ENCODE measurements at regions not wholly inside any gene's neighbourhood (a gene's known extent, or its start where the extent isn't known, plus 50 kb on each side); places are given as distances from the start of the nearest gene placed in this dataset.

DNA sequence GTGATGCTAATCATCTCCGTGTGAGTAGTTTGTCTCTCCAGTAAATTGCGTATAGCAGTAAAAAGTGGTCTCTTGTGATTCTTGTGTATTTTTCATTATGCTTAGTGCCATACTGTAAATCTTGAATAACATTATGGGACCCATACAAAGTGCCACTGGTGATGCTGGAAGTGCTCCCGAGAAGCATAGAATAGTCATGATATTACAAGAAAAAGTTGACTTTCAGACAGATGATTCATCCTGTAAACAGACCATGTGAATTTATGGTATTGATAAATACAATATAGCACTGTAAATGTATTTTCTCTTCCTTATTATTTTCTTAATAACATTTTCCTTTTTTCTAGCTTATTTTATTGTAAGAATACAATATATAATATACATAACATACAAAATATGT lies 74.6 kb upstream of the CDK6 start:
- no peak for TF ChIP-seq POLR2A (IDR thresholded peaks at IDR 0.05; ENCODE audit: control extremely low read depth in 1 of 2, low read depth in 2 of 2, low read length in 2 of 2)
- no peak for TF ChIP-seq JUN (IDR thresholded peaks at IDR 0.05; ENCODE audit: low read depth, low read length)
- no peak for TF ChIP-seq GABPA (IDR thresholded peaks at IDR 0.05; ENCODE audit: borderline replicate concordance, insufficient read depth, low read length)
- TF ChIP-seq, protein P1, sequence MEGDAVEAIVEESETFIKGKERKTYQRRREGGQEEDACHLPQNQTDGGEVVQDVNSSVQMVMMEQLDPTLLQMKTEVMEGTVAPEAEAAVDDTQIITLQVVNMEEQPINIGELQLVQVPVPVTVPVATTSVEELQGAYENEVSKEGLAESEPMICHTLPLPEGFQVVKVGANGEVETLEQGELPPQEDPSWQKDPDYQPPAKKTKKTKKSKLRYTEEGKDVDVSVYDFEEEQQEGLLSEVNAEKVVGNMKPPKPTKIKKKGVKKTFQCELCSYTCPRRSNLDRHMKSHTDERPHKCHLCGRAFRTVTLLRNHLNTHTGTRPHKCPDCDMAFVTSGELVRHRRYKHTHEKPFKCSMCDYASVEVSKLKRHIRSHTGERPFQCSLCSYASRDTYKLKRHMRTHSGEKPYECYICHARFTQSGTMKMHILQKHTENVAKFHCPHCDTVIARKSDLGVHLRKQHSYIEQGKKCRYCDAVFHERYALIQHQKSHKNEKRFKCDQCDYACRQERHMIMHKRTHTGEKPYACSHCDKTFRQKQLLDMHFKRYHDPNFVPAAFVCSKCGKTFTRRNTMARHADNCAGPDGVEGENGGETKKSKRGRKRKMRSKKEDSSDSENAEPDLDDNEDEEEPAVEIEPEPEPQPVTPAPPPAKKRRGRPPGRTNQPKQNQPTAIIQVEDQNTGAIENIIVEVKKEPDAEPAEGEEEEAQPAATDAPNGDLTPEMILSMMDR (IDR thresholded peaks at IDR 0.05; ENCODE audit: control extremely low read depth in 1 of 3, insufficient read depth in 1 of 3, low read depth in 1 of 3, low read length in 3 of 3) = no peak
- TF ChIP-seq, protein P2, sequence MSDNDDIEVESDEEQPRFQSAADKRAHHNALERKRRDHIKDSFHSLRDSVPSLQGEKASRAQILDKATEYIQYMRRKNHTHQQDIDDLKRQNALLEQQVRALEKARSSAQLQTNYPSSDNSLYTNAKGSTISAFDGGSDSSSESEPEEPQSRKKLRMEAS (IDR thresholded peaks at IDR 0.05) = no peak
- no peak for TF ChIP-seq SUZ12 (IDR thresholded peaks at IDR 0.05; ENCODE audit: low read length)
- TF ChIP-seq CREB1 (IDR thresholded peaks at IDR 0.05) = no peak
